GM13977 (cell line): ENCODE measurements at regions not wholly inside any gene's neighbourhood (a gene's known extent, or its start where the extent isn't known, plus 50 kb on each side); places are given as distances from the start of the nearest gene placed in this dataset.
"Not testable (repeated sequence)": the region's sequence is repeated elsewhere in the genome, so short reads cannot be mapped to it uniquely, and the experiment has no call there.

Source experiments
- DNase-seq: peaks from one replicate; pipeline ENCODE4 v3.0.0; 2012; ENCODE audit warnings: low spot score
- in situ Hi-C: fragments of 300-500 bp; cut with MboI; formaldehyde crosslinking; loops from one replicate; pipeline ENCODE4 v1.12.0; 2022; ENCODE audit warnings: low sequenced_read_pairs, low pct_unique_long_range_greater_than_20kb, mixed read lengths, inconsistent platforms; ENCODE audit not compliant: unreplicated experiment
- TF ChIP-seq, protein P1 (sequence below): IDR thresholded peaks from 2 replicates; pipeline ENCODE4 v1.5.1; 2012; ENCODE audit warnings: mild to moderate bottlenecking, control low read depth; ENCODE audit not compliant: insufficient read depth; ENCODE audit errors: extremely low read depth, missing control alignments

DNA sequence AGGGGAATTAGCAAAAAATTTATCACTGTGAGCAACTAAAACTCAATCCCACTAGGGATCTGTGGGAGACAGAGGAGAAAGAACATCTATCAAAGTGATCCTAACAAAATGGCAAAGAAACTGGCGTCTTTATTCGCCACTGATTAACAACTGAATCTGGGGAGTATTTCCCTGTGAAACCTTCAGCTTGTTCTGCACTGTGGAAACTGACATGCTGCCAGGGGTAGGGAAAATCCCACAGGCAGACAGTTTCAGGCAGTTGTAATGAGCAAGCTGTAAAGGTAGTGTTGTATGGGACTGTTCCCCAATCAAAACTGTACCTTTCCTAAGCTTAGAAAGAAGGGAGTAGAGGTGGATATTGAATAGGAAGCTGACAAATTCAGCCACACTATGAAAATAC, 611.7 kb downstream of the VGLL3 start:
- in situ Hi-C loops, result no loop called here
- DNase-seq, result no peak

DNA sequence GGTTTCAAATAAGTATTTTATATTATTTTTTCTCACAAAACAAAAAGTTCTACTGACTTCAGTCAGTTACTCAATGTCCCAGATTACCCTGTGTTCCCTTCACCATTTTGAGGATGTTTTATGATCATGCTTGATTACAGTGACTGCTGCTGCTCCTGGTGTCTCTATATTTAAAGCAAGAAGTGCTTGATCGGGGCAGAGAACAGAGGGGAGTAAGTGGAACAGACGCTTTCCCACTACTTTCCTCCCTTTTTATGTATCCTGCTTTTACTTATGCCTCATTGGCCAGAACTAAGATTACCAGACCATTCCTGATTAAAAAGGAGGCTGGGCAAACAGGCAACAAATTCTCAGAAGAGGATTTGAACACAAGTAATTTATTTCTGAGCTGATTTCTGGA, 612.1 kb downstream of the VGLL3 start:
- in situ Hi-C loops, result no loop called here
- TF ChIP-seq, protein P1, sequence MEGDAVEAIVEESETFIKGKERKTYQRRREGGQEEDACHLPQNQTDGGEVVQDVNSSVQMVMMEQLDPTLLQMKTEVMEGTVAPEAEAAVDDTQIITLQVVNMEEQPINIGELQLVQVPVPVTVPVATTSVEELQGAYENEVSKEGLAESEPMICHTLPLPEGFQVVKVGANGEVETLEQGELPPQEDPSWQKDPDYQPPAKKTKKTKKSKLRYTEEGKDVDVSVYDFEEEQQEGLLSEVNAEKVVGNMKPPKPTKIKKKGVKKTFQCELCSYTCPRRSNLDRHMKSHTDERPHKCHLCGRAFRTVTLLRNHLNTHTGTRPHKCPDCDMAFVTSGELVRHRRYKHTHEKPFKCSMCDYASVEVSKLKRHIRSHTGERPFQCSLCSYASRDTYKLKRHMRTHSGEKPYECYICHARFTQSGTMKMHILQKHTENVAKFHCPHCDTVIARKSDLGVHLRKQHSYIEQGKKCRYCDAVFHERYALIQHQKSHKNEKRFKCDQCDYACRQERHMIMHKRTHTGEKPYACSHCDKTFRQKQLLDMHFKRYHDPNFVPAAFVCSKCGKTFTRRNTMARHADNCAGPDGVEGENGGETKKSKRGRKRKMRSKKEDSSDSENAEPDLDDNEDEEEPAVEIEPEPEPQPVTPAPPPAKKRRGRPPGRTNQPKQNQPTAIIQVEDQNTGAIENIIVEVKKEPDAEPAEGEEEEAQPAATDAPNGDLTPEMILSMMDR, result no peak
- DNase-seq, result no peak

More for the DNA sequence above, 611.7 kb downstream of the VGLL3 start:
- TF ChIP-seq, protein P1, result no peak

DNA sequence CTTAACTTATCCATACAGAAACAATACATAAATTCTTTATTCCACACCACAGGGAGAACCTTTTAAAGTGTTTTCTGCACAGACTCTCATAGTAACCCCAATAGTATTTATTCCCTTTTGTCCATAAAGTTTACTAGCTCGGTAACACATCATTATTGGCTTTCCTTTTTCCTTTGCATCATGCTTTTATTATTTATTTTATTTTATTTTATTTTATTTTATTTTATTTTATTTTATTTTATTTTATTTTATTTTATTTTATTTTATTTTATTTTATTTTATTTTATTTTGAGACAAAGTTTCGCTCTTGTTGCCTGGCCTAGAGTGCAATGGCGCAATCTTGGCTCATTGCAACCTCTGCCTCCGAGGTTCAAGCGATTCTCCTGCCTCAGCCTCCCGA, 655.4 kb downstream of the VGLL3 start:
- in situ Hi-C loops, DNase-seq: not testable (repeated sequence)

GRCh38 chr3:86333636-86334035, 657.3 kb downstream of the VGLL3 start:
- in situ Hi-C loops, result no loop called here
- TF ChIP-seq, protein P1, result no peak
- no peak for DNase-seq

GRCh38 chr3:86303935-86304334, 687.0 kb downstream of the VGLL3 start:
- no peak for DNase-seq
- TF ChIP-seq, protein P1, result no peak
- in situ Hi-C loops, result no loop called here

DNA sequence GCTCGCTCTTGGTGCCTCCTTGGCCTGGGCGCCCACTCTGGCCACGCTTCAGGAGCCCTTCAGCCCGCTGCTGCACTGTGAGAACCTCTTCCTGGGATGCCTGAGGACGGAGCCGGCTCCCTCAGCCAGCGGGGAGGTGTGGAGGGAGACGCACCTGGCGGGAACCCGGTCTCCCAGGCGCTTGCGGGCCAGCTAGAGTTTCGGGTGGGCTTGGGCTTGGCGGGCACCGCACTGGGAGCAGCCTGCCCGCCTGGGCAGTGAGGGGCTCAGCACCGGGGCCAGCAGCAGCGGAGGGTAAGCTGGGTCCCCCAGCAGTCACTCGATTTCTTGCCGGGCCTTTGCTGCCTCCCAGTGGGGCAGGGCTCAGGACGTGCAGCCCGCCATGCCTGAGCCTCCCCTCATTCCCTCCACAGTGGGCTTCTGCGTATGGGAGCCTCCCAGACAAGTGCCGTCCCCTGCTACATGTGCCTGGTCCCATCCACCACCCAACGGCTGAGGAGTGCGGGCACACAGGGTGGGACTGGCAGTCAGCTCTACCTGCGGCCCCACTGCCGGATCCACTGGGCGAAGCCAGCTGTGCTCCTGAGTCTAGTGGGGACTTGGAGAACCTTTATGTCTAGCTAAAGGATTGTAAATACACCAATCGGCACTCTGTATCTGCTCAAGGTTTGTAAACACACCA, 708.7 kb downstream of the VGLL3 start:
- no peak for DNase-seq
- in situ Hi-C loops, result no loop called here
- TF ChIP-seq, protein P1, result no peak

DNA sequence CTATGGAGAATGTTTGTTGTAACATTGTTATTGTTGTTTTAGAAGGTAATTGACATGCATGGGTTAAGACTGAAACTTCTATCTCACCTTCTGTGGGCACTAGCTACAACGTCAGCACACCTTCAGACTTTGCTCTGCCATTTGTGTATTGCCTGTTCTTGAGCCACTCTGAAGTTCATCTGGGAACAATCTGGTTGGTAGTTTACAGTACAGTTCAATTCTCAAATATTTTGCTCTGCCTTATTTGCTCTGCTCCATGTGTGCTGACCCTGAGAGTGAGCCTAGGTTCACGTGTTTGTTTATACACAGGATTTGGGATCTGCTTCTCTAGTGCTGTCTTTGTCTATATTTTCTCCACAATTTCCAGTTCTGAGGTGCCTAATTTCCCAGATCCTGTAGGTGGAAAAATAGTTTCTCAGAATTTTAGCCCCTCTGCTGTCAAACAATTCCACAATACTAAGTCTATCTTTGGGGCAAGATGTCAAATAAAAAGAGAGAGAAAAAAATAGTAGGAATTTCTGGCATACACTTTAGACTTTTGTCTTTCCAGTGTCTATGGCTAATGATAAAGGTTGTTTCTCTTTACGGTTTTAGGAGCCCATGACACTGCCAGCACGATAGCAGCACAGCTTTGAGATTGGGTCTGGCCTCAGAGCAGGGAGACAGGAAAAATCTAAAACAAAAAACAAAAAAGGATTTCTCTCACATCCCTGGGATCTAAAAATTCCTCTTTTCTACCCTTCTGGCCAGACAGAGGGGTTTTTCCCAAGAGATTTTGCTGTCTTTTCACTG, 721.4 kb downstream of the VGLL3 start:
- in situ Hi-C loops, result no loop called here
- TF ChIP-seq, protein P1, result no peak
- no peak for DNase-seq
